ENCODE measurements at regions not wholly inside any gene's neighbourhood (a gene's known extent, or its start where the extent isn't known, plus 50 kb on each side); places are given as distances from the start of the nearest gene placed in this dataset.

GRCh38 chr20:58150772-58151171 is 77.7 kb downstream of the ANKRD60 start:
- TF ChIP-seq POLR2AphosphoS5 (IDR thresholded peaks at IDR 0.05; ENCODE audit: low read depth, low read length) (no peak), CREB1 (IDR thresholded peaks at IDR 0.05) (no peak), ATF2 (IDR thresholded peaks at IDR 0.05; ENCODE audit: low read length) (no peak), EP300 (IDR thresholded peaks at IDR 0.05; ENCODE audit: borderline replicate concordance in 1 of 2, low read depth in 2 of 2, low read length in 2 of 2) (no peak), CTCF (IDR thresholded peaks at IDR 0.05; ENCODE audit: control extremely low read depth in 1 of 3, insufficient read depth in 1 of 3, low read depth in 1 of 3, low read length in 3 of 3) (peak in 2 of 3 experiments; percentile 2 to 10; a peak in 1 of 4 replicates), ATF3 (IDR thresholded peaks at IDR 0.05; ENCODE audit: insufficient read depth, low read depth, low read length) (no peak), JUND (IDR thresholded peaks at IDR 0.05; ENCODE audit: low read length) (no peak), CEBPB (IDR thresholded peaks at IDR 0.05; ENCODE audit: low read depth, low read length) (no peak), GABPA (IDR thresholded peaks at IDR 0.05; ENCODE audit: borderline replicate concordance, insufficient read depth, low read length) (no peak; the same call in 1 of the 2 replicates), EZH2 (IDR thresholded peaks at IDR 0.05; ENCODE audit: low read depth, low read length, severe bottlenecking) (no peak), SP1 (IDR thresholded peaks at IDR 0.05; ENCODE audit: low read depth, low read length) (no peak), TBP (IDR thresholded peaks at IDR 0.05; ENCODE audit: low read depth, low read length) (no peak), CBX5 (IDR thresholded peaks at IDR 0.05; ENCODE audit: low read depth, low read length) (no peak), CHD2 (IDR thresholded peaks at IDR 0.05; ENCODE audit: low read length) (no peak)

Measured in H1 (cell line).